ENCODE measurements at regions not wholly inside any gene's neighbourhood (a gene's known extent, or its start where the extent isn't known, plus 50 kb on each side); places are given as distances from the start of the nearest gene placed in this dataset.

GRCh38 chr22:26797910-26798309 is 140.5 kb downstream of the MIAT start:
- TF ChIP-seq TAF1 (IDR thresholded peaks at IDR 0.05; ENCODE audit: borderline replicate concordance, insufficient read depth, low read length) (no peak), REST (IDR thresholded peaks at IDR 0.05; ENCODE audit: insufficient read depth in 1 of 2, low read depth in 2 of 2, low read length in 2 of 2) (no peak), SIN3A (IDR thresholded peaks at IDR 0.05; ENCODE audit: borderline replicate concordance, insufficient read depth, low read length) (no peak), FOXP2 (optimal IDR thresholded peaks at IDR 0.05; ENCODE audit: borderline replicate concordance, extremely low read depth, extremely low read length, insufficient read depth) (no peak), POLR2AphosphoS5 (IDR thresholded peaks at IDR 0.05; ENCODE audit: low read depth, low read length) (no peak)

GRCh38 chr22:26798462-26799065 is 141.2 kb downstream of the MIAT start:
- TF ChIP-seq REST (IDR thresholded peaks at IDR 0.05; ENCODE audit: insufficient read depth in 1 of 2, low read depth in 2 of 2, low read length in 2 of 2) (no peak), SIN3A (IDR thresholded peaks at IDR 0.05; ENCODE audit: borderline replicate concordance, insufficient read depth, low read length) (no peak), TAF1 (IDR thresholded peaks at IDR 0.05; ENCODE audit: borderline replicate concordance, insufficient read depth, low read length) (no peak), FOXP2 (optimal IDR thresholded peaks at IDR 0.05; ENCODE audit: borderline replicate concordance, extremely low read depth, extremely low read length, insufficient read depth) (no peak), POLR2AphosphoS5 (IDR thresholded peaks at IDR 0.05; ENCODE audit: low read depth, low read length) (no peak)

GRCh38 chr22:26800858-26801257 is 143.5 kb downstream of the MIAT start:
- TF ChIP-seq FOXP2 (optimal IDR thresholded peaks at IDR 0.05; ENCODE audit: borderline replicate concordance, extremely low read depth, extremely low read length, insufficient read depth) (no peak), REST (IDR thresholded peaks at IDR 0.05; ENCODE audit: insufficient read depth in 1 of 2, low read depth in 2 of 2, low read length in 2 of 2) (no peak), SIN3A (IDR thresholded peaks at IDR 0.05; ENCODE audit: borderline replicate concordance, insufficient read depth, low read length) (no peak), TAF1 (IDR thresholded peaks at IDR 0.05; ENCODE audit: borderline replicate concordance, insufficient read depth, low read length) (no peak), POLR2AphosphoS5 (IDR thresholded peaks at IDR 0.05; ENCODE audit: low read depth, low read length) (no peak)

- TF ChIP-seq FOXP2 (optimal IDR thresholded peaks at IDR 0.05; ENCODE audit: borderline replicate concordance, extremely low read depth, extremely low read length, insufficient read depth), result no peak
- no peak for TF ChIP-seq POLR2AphosphoS5 (IDR thresholded peaks at IDR 0.05; ENCODE audit: low read depth, low read length)
- TF ChIP-seq REST (IDR thresholded peaks at IDR 0.05; ENCODE audit: insufficient read depth in 1 of 2, low read depth in 2 of 2, low read length in 2 of 2), result no peak
- no peak for TF ChIP-seq TAF1 (IDR thresholded peaks at IDR 0.05; ENCODE audit: borderline replicate concordance, insufficient read depth, low read length)
- TF ChIP-seq SIN3A (IDR thresholded peaks at IDR 0.05; ENCODE audit: borderline replicate concordance, insufficient read depth, low read length), result no peak
Measured at GRCh38 chr22:26801449-26801848, 144.1 kb downstream of the MIAT start.

All from PFSK-1 (cell line).